ENCODE measurements at regions not wholly inside any gene's neighbourhood (a gene's known extent, or its start where the extent isn't known, plus 50 kb on each side); places are given as distances from the start of the nearest gene placed in this dataset.

GRCh38 chr11:15806217-15806616, 550.1 kb downstream of the SOX6 start:
- intact Hi-C loops (cut with DNase I) = no loop called here
- no peak for TF ChIP-seq POLR2A (IDR thresholded peaks at IDR 0.05)
- TF ChIP-seq CTCF (IDR thresholded peaks at IDR 0.05) = no peak
- Histone ChIP-seq H3K4me1 (peaks cover 0 to 8% (median 0%) of the 10 kb centered on the region in 12 donors), H3K9me3 (no peaks in the 10 kb centered on the region), H3K36me3 (no peaks in the 10 kb centered on the region), H3K27me3 (no peaks in the 10 kb centered on the region), H3K4me3 (no peak overlapping the region), H3K27ac (no peak overlapping the region)
- DNase-seq (no peak), ATAC-seq (no peak)
- WGBS, 4 donors = 96 to 99% (median 98%) methylated on average over 4 of the region's 4 CpGs

- no peaks in the 10 kb centered on the region for H3K4me1 ChIP-seq
- intact Hi-C loops (cut with DNase I) = no loop called here
- ATAC-seq (no peak), DNase-seq (no peak)
- no peak overlapping the region for H3K4me3 ChIP-seq
- 48 to 72% (median 57%) methylated on average over 2 of the region's 2 CpGs for WGBS, 4 donors
- H3K27ac ChIP-seq = no peak overlapping the region
- no peaks in the 10 kb centered on the region for H3K36me3 ChIP-seq
- H3K9me3 ChIP-seq = no peaks in the 10 kb centered on the region
- no peaks in the 10 kb centered on the region for H3K27me3 ChIP-seq
- TF ChIP-seq CTCF (IDR thresholded peaks at IDR 0.05) (no peak), POLR2A (IDR thresholded peaks at IDR 0.05) (no peak)
These were observed 548.5 kb downstream of the SOX6 start for GRCh38 chr11:15807827-15808226.

- DNase-seq (no peak), ATAC-seq (no peak)
- intact Hi-C loops (cut with DNase I) = loop anchor here in 7 of 10 donors (10.0 kb wide), 3 partner anchors 155 to 485 kb away; no protein-coding TSS in a partner anchor
- Histone ChIP-seq H3K27me3 (no peaks in the 10 kb centered on the region), H3K27ac (no peak overlapping the region), H3K4me3 (no peak overlapping the region), H3K36me3 (no peaks in the 10 kb centered on the region), H3K9me3 (peaks cover 0 to 14% (median 0%) of the 10 kb centered on the region in 12 donors), H3K4me1 (peaks cover 0 to 5% (median under 1%) of the 10 kb centered on the region in 12 donors)
- WGBS, 4 donors = 92 to 100% (median 95%) methylated on average over 3 of the region's 3 CpGs
- TF ChIP-seq CTCF (IDR thresholded peaks at IDR 0.05) (no peak), POLR2A (IDR thresholded peaks at IDR 0.05) (no peak)
These were observed 546.3 kb downstream of the SOX6 start for GRCh38 chr11:15810082-15810481.

GRCh38 chr11:15810525-15810924, 545.8 kb downstream of the SOX6 start:
- intact Hi-C loops (cut with DNase I) = loop anchor here in 7 of 10 donors (10.0 kb wide), 3 partner anchors 154 to 486 kb away; no protein-coding TSS in a partner anchor
- peaks cover 0 to 9% (median 5%) of the 10 kb centered on the region in 12 donors for H3K4me1 ChIP-seq
- 54 to 70% (median 61%) methylated on average over 2 of the region's 2 CpGs for WGBS, 4 donors
- no peak for TF ChIP-seq CTCF (IDR thresholded peaks at IDR 0.05)
- TF ChIP-seq POLR2A (IDR thresholded peaks at IDR 0.05) = no peak
- H3K9me3 ChIP-seq = peaks cover 0 to 14% (median 0%) of the 10 kb centered on the region in 12 donors
- ATAC-seq = no peak
- no peaks in the 10 kb centered on the region for H3K36me3 ChIP-seq
- no peaks in the 10 kb centered on the region for H3K27me3 ChIP-seq
- no peak overlapping the region for H3K27ac ChIP-seq
- no peak overlapping the region for H3K4me3 ChIP-seq
- no peak for DNase-seq
